ENCODE measurements at regions not wholly inside any gene's neighbourhood (a gene's known extent, or its start where the extent isn't known, plus 50 kb on each side); places are given as distances from the start of the nearest gene placed in this dataset.

- no peak for TF ChIP-seq CTCF (IDR thresholded peaks at IDR 0.05)
- TF ChIP-seq POLR2A (IDR thresholded peaks at IDR 0.05) = no peak
Measured at GRCh38 chr16:85475233-85475632, 137.9 kb upstream of the GSE1 start.
